HG02798 (cell line): ENCODE measurements at regions not wholly inside any gene's neighbourhood (a gene's known extent, or its start where the extent isn't known, plus 50 kb on each side); places are given as distances from the start of the nearest gene placed in this dataset.

ENCODE experiments used
- ATAC-seq: cut with Tn5 transposase; IDR thresholded peaks from one replicate; pipeline ENCODE4 v1.9.1; 2021; ENCODE audit warnings: mild to moderate bottlenecking; ENCODE audit not compliant: unreplicated experiment, poor library complexity

DNA sequence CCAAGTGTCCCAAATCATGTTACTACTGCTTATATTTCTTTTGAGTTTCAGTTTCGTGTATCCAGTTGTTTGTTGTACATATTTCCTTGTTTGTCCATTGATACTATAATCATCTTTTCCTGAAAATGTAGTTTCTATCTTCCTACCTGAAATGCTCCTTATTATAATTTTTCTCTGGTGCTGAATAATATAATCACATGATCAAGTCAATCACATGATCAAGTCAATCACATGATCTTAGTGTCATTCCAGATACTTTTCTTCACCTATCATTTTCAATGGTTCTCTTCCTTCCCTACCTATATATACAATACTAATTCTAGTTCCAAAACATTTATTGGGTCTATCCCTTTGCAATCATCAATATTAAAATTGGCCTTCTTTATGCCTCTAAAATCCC is 2058.8 kb downstream of the PCDH7 start:
- ATAC-seq = no peak

DNA sequence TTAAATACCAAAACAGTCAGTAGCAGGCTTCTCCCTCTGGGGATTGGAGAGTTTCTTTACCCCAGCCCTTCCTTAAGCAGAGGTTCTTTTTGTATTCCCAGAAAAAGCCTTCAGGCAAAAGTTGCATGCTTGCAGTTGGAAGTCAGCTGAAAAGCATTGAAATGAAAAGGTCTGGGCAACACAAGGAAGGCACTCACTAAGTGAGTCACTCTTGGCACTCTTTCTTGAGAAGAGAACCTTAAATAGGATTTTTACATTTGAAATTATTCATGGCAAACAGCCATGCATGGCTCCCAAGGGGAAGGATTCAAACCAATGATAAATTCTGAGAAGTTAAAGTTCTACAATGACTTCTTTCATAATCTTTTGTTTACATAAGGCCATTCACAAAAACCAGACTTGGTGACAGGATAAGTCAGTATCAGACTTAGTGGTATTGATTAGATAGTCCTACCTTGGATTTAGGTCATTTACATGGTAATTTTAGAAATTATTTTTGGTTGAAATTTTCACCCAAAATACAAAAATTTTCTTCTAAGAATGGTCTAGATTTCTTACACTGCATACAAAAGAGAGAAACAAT is 2068.9 kb downstream of the PCDH7 start:
- ATAC-seq = no peak

- no peak for ATAC-seq
Measured at GRCh38 chr4:32790803-32791202, 2070.6 kb downstream of the PCDH7 start.

- no peak for ATAC-seq
Measured at GRCh38 chr4:32798471-32799159, 2078.4 kb downstream of the PCDH7 start.

GRCh38 chr4:32824336-32824735 is 2104.2 kb downstream of the PCDH7 start:
- no peak for ATAC-seq

DNA sequence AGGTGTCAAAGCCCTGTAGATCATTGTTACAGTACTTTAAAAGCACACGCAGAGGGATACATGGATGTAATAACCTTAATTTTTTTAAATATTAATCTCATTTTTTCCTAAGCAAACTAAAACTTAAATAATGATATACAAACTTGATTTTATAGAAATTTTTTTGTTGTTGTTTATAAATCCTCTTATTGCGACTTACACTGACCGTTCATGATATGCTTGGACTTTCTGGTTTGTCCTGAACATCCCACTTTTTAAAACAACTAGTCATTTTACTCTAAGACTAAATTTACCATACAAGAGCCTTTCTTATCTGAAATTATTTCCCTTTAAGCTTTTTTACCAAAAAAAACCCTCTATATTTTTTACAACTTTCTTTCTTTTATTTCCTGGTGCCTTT is 2106.0 kb downstream of the PCDH7 start:
- no peak for ATAC-seq

- no peak for ATAC-seq
Measured at GRCh38 chr4:32830160-32830559, 2110.0 kb downstream of the PCDH7 start.

DNA sequence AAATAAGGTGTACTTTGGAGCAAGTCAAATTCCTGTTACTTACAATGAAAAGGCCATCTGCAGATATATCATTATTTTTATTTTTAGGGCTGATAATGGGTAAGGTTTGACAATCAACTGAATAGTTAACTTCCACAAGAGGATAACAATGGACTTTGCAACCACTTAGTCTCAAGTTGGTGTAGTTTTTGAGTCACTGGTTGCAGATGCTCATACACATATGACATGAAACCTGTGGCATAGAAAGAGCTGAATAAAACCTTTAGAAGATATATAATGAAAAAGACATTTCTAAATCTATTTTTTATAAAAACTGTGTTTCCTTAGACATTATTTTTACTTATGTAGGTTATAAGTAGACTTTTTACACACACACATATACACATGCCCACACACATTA is 2110.9 kb downstream of the PCDH7 start:
- no peak for ATAC-seq

GRCh38 chr4:32840461-32841189 is 2120.5 kb downstream of the PCDH7 start:
- ATAC-seq = no peak

DNA sequence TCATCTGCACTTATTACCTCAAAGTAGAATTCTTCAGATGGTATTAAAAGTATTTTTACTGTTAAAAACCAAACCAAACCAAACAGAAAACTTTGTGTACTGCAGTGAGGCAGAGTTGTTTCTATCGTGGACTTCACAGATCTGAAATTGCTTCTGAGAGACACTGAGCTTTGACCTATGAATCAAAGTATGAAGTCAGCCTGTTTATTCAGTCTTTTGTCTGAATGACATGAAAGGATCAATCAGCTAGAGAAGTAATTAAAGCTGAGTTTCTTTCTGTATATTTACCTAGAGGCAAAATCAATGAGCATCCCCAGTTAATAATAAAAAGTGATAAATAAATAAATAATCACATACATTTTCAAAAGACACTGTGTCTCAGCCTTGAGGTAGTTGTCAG is 2121.0 kb downstream of the PCDH7 start:
- ATAC-seq = no peak

DNA sequence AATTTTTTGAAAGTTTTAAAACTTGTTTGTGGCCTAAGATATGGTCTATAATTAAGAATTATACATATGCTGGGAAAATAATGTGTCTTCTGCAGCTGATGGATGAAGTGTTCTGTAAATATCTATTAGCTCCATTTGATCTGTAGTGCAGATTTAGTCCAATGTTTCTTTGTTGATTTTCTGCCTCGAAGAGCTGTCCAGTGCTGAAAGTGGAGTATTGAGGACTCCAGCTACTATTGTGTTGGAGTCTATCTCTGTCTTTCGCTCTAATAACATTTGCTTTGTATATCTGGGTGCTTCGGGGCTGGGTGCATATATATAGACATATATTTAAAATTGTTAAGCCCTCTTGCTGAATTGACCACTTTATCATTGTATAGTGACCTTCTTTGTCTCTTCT is 2127.3 kb downstream of the PCDH7 start:
- ATAC-seq = no peak

- no peak for ATAC-seq
Measured at GRCh38 chr4:32855622-32856021, 2135.5 kb downstream of the PCDH7 start.

DNA sequence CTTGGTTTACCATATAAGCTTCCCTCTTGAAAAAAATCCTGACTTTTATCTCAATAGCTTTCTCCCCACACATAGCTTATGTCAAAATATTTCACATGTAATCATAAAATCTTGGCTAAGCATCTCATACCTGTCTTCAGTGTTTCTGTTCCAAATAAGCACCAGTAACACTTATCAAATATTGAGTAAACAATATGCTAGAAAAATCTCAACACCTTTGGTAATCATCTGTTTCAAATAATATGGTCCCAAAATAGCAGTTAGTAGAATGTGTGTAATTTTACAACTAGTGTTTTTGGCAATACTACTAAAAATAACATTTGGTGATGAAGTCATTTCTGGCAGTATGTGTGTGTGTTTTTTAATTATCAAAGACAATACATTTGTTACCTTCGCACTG is 2138.2 kb downstream of the PCDH7 start:
- no peak for ATAC-seq

GRCh38 chr4:32858971-32859370 is 2138.8 kb downstream of the PCDH7 start:
- ATAC-seq = no peak

- no peak for ATAC-seq
Measured at GRCh38 chr4:32864713-32865351, 2144.7 kb downstream of the PCDH7 start.

DNA sequence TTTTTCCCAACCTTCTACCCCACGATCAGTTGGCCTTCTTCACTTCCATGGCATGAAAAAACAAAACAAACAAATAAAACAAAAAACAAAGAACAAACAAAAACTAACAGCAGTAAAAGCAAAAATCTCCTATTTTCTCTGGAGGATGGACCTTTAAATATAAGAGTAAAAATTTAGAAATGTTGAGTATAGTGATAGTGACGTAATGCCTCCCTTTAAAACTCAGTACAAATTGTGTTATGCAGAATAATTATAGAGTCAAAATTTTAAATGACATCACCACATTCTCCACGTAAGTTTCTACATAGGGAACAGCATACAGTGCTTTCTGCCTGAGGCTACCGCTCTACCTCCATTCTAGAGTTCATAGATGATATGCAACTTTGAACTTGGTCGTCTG is 2156.4 kb downstream of the PCDH7 start:
- ATAC-seq = no peak

- no peak for ATAC-seq
Measured at GRCh38 chr4:32879913-32880312, 2159.7 kb downstream of the PCDH7 start.

DNA sequence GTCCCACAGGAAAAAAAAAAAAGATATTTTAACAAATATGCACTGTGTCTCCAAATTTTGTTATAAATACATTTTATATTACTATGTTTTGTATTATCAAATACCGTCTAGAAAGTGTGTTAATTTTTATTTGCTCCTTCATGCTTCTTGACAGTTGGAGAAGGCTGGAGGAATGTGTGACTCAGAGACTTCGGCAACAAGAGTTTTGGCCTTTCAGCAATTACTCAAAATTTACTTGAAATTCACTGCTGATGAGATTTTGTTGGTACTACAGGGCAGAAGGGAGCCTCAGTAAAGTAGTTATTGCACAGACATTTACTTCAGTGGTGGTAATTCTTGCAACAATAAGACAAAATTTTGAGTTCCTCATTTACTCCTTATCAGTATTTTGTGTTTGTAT is 2164.0 kb downstream of the PCDH7 start:
- no peak for ATAC-seq

DNA sequence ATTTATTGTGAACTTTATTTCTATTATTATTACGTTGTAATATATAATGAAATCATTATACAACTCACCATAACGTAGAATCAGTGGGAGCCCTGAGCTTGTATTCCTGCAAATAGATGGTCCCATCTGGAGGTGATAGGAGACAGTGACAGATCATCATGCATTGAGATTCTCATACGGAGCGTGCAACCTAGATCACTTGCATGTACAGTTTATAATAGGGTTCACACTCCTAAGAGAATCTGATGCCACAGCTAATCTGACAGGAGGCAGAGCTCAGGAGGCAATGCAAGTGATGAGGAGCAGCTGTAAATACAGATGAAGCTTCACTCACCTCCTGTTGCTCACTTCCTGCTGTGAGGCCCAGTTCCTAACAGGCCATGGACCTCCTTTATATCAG is 2170.2 kb downstream of the PCDH7 start:
- ATAC-seq = no peak

- ATAC-seq = no peak
Measured at GRCh38 chr4:32909053-32909452, 2188.9 kb downstream of the PCDH7 start.

DNA sequence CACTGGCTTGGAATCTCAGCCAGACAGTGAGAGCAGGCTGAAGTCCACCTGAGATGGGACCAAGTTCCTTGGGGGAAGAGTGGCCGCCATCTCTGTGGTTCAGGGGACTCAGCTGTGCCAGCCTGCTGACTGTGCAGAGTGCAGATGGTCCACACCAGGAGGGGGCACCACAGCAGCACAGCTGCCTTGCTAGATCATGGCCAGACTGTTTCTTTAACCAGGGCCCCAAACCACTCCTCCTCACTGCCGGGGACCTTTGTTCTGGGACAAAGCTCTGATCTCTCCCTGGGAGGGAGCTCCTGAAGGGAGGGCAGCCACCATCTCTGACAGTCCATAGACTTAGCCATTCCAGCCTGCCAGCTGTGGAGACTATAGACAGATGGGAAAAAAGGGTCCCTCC is 2189.6 kb downstream of the PCDH7 start:
- ATAC-seq = no peak
